ENCODE measurements at regions not wholly inside any gene's neighbourhood (a gene's known extent, or its start where the extent isn't known, plus 50 kb on each side); places are given as distances from the start of the nearest gene placed in this dataset.

DNA sequence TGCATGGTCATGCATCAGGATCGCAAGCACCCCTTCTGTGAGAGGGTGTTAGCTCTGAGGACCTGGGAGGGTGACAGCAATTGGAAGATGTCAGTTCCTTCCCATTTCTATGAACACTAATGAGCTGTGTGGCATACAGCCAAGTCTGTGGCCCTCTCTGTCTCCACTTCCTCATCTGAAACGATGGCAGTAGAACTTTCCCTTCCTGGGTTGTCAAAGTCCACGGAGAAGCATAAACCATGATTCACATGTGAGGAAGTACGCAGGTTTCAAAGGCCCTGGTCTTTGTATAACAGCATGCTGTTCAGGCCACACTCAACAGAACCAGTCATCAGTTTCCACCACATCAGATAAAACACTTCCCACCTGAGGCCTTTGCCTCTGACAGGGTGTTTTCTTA lies 167.4 kb upstream of the RAB6C start:
- TF ChIP-seq POLR2A (IDR thresholded peaks at IDR 0.05; ENCODE audit: low read depth, low read length) (no peak), POLR2AphosphoS5 (IDR thresholded peaks at IDR 0.05; ENCODE audit: low read depth, low read length) (no peak)
